GM19463 (cell line): ENCODE measurements at regions not wholly inside any gene's neighbourhood (a gene's known extent, or its start where the extent isn't known, plus 50 kb on each side); places are given as distances from the start of the nearest gene placed in this dataset.

Experiments
- ATAC-seq: cut with Tn5 transposase; IDR thresholded peaks from one replicate; pipeline ENCODE4 v1.9.1; 2021; ENCODE audit warnings: mild to moderate bottlenecking, moderate library complexity; ENCODE audit not compliant: unreplicated experiment

DNA sequence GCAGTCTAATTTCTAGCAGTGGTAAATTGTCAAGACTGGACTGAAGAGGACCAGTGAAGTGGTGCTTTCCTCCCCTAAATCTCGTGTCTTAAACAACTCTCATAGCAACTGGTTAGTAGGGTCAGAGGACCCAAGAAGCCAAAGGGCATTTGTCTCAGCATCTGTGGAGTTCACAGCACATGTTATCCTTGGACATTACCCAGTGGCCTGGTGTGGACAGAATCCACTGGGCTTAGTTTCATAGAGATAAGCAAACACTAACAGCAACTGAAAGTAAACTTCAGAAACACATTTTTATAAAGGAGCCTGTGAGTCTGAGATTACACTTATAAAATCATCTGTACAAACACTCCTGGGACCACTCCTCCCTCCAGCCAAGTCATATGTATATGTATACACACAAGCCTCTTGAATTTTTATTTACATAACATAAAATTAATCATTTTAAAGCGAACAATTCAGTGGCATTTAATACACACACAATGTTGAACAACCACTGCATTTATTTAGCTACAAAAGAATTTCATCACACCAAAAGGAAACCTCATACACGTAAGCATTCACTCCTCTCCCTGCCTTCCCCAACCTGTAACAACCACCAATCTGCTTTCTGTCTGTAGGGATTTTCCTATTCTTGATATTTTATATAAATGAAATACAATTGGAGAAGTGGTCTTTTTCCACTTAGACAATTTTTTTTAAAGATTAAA, 457.8 kb downstream of the RASEF start:
- no peak for ATAC-seq

DNA sequence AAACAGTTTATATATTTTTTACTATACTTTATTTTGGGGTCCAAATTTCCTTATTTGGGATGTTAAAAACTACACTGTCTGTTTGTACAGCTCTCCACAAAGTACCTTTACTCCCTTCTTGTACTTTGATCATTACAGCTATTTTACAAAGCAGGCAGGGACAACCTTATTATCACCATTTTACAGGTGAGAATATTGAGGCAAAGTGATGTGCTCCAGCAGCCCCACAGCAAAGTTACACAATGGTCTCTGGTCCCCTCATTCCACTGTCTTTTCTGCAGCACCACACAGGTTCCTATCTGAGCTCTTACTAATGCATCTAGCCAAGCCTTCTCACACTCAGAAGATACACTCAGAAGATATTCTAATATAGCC, 457.3 kb downstream of the RASEF start:
- no peak for ATAC-seq

DNA sequence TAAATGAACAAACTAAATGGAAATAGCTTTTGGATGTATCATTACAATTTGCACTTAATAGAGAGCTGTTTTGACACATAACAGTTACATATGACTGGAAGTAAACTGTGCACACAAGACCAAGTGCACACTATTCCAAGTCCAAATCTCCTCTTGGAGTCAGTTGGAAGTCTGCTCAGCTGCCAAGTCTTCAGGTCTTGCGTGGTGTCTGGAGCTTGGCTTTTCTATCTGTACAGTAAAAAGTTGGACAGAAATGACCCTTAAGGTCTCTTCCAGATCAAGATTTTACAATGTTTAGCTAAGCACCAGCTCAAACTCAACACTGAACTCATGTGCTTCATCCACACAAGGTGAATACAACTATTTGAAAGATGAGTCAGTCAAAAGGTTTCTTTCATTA, 456.9 kb downstream of the RASEF start:
- no peak for ATAC-seq

DNA sequence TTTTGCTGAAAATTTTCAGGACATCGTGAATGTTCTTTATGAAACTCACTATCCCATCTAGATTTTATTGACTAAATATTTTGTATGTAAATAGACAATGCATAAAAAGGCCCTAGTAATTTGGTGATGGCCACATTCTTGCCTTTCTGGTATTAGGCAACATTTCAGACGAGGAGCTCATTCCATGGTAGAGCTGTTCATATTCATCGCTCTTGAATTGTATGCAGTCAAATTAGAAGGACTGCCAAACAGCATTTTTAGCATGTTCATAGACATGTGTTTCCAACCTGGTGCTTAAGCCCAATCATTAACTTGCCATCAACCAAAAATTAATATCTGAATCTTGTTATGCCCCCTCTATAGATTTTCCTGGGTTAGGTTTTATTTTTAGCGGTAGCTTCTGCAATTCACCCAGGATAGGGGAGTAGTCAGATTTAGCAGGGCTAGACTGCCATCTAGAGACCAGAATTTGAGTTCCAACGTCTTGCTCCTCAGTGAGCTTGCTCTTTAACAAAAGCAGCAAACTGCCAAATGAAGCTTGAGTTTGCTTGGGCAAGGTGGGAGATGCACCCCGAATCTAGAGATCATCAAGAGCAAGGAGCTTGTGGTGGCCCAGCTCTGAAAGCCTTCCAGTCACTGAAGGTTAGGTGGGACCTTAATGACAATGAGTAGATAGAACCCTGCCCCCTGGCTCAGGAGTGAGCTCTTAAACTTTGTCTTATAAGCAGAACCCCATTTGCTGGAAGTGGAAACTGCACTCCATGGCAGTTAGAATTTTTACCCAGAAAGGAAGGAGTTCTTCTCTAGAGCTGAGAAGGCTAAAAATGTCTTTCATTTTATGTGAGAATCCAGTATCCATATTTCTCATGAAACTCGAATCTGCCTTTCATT, 456.2 kb downstream of the RASEF start:
- ATAC-seq, result no peak

DNA sequence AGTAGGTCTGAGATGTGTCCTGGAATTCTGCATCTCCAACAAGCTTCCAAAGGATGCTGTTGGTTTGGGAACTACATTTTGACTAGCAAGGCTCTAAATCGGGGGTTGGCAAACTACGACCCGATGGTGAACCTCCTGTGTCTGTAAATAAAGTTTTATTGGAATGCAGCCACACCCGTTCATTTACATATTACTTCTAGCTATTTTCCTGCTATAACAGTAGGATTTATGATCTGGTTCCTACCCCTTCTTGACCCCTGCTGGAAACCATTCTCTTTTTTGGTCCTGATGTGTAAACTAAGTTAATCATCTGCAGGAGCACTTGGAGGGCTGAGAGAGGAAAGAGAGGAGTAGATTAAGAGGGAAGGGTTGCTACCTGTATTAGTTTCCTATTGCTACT, 454.5 kb downstream of the RASEF start:
- no peak for ATAC-seq

- no peak for ATAC-seq
Observed at GRCh38 chr9:82612942-82613341, 450.0 kb downstream of the RASEF start.

- no peak for ATAC-seq
Observed at GRCh38 chr9:82613498-82613897, 449.4 kb downstream of the RASEF start.

- ATAC-seq, result no peak
Observed at GRCh38 chr9:82616545-82616944, 446.4 kb downstream of the RASEF start.

- ATAC-seq, result no peak
Observed at GRCh38 chr9:82621447-82621846, 441.5 kb downstream of the RASEF start.

- ATAC-seq, result no peak
Observed at GRCh38 chr9:82637368-82637767, 425.6 kb downstream of the RASEF start.

DNA sequence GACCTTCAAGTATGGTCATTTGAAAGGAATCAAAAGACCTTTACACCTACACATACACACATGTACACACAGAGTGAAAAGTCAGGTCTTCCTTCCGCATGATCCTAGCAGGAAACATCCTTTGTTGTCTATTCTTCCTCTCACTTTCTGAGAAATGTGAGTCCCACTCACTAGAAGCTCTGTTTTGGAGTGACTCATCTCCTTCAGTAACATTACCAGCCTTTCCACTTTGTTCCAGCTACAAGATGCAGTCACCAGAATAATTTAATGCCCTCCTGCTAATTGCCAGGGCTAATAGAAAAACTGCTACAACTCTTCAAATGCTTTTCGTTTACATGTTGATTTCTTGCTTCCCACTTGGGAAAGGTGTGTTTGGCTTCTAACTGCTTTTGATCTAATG, 417.3 kb downstream of the RASEF start:
- no peak for ATAC-seq

GRCh38 chr9:82650368-82650767, 412.6 kb downstream of the RASEF start:
- no peak for ATAC-seq

GRCh38 chr9:82651474-82651873, 411.5 kb downstream of the RASEF start:
- ATAC-seq, result no peak

GRCh38 chr9:82665324-82665723, 397.6 kb downstream of the RASEF start:
- no peak for ATAC-seq

DNA sequence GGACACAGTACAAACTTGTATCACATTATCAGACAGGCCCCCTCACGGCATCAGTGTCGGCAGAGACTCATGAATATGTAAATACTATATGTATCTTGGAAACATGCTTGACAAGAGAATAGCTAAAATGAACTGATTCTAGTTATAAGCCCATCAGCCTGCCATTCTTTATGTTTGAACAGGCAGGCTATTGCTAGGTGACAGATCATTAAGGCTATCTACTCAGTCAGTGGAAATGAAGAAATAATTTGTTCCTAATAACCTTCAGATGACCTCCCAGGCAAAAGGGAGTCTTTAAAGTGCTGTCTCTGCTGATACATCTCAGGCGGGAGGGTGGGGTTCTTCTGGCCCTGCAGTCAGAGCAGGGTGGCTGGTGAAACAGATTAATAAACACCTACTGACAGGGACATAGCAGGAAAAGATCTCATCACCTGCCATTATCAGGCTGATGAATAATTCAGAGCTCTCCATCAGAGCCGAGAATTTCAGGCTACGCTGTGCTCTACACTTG, 394.2 kb downstream of the RASEF start:
- ATAC-seq, result no peak

DNA sequence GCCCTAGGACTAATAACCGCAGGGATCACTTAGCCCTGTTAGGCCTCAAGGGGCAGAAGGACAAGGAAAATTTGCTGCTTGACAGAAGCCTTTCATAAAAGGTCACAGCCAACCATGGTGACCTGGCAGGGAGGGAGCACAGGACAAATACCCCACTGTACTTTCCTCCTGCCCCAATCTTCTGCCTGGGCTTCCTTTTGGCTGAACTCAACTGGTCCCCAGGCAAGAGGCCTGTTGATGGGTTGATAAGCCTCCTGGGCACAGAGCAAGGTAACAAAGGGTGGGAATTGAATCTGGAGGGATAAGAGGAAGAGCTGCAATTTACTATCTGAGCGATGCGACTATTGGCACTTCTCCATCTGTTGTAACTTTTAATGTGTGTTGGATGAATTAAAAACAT, 392.9 kb downstream of the RASEF start:
- no peak for ATAC-seq

DNA sequence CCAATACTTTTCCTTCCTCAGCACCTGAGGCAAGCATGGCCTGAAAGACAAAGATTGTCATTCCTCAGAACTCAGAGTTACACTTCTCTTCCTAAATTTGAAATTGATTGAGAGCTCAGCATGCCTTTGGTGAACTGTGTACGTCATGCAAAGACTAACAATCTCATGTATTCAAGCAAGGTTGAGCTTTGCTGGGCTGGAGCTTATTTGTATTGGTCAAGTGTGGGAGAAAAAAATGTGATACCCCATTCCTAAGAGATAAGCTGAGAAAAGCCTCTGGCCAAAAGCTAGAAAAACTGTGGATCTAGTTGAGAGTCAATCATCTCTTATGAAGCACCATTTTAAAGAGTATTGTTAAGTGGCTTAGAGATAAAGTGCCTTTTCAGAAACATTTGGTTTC, 392.2 kb downstream of the RASEF start:
- ATAC-seq, result no peak

- no peak for ATAC-seq
Observed at GRCh38 chr9:82673201-82673600, 389.7 kb downstream of the RASEF start.

DNA sequence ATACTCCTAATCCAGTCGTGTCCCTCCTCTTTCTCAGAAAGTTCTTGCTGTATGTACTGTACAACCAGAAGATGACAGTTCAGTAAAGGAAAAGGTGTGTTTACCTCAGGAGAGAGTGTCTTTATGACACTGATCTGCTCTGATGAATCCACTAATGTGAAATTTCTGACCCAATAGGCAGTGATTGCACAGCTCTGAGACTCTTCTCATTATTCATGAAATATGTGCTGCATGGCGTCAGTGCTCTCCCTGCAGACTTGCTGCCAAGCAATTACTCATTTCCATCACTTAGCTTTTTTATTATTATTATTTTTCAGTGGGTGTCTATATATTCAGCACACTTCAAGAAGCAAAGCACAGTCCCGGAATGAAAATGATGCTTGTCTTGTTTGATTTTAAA, 389.0 kb downstream of the RASEF start:
- ATAC-seq, result no peak

- no peak for ATAC-seq
Observed at GRCh38 chr9:82675102-82675501, 387.8 kb downstream of the RASEF start.

GRCh38 chr9:82675605-82676004, 387.3 kb downstream of the RASEF start:
- no peak for ATAC-seq

- no peak for ATAC-seq
Observed at GRCh38 chr9:82677086-82677485, 385.9 kb downstream of the RASEF start.
